ELF-1 (cell line): ENCODE measurements at regions not wholly inside any gene's neighbourhood (a gene's known extent, or its start where the extent isn't known, plus 50 kb on each side); places are given as distances from the start of the nearest gene placed in this dataset.
"Not testable (repeated sequence)": the region's sequence is repeated elsewhere in the genome, so short reads cannot be mapped to it uniquely, and the experiment has no call there.

Source experiments
- DNase-seq: peaks from one replicate; pipeline ENCODE4 v3.0.0-alpha.2; 2016; ENCODE audit warnings: low read depth, low spot score

DNA sequence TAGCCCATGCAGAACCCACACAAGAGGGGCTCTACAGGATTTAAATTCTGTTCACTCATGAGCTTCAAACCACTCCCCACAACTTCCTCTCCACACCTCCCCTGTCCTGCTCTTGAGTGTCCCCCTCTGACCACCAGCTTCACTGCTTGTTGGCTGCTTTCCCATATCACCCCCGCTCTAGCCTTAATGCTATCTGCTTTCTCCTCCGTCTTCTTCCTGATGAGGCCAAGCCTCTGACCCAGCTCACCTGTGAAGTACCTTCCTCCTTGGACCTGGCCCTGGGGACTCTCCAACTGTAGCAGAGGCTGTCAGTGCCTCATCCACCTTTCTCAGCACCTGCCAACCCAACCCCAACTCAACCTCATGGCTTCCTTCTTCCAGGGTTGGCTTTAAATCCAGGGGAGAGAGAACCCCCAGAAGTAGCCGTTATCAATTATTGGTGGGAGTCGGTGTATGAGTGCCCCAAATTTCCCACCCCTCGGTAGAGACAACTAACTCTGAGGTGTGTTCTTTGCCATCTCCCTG, 174.8 kb downstream of the MINAR1 start:
- no peak for DNase-seq

DNA sequence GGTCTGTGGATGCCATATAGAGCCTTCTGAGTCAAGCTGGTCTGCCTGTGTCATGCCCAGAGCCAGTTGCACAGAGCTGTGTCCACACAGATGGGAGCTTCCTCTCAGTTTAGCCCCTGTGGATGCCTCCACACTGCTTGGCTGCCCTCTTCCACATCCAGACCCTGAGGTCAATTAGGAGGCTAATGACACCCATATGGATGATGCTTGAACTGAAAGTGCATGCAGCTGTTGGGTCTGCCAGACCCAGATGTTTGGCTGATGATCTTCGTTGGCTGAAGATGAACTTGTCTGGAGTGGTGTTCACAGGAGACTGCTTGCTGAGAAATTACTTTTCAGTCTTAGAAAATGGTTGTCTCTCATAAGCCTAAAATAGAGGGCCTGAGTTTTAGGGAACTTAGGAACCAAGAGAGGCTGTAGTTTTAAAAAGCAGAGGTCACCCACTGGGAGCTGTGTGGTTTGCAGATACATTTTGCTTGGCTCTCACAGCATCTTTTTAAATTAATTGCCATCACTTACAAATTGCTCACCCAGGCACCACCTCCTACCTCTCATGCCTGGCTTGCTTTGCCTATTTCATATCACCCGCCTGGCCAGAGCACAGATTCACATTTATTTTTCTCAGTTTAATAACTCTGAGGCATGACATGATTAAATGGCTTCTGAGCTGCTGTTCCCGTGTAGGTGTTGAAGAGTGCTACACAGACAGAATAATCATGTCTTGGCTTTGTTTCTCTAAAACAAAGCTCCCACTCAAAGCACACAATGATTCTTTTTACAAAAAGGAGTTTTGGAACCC, 176.1 kb downstream of the MINAR1 start:
- DNase-seq: no peak

DNA sequence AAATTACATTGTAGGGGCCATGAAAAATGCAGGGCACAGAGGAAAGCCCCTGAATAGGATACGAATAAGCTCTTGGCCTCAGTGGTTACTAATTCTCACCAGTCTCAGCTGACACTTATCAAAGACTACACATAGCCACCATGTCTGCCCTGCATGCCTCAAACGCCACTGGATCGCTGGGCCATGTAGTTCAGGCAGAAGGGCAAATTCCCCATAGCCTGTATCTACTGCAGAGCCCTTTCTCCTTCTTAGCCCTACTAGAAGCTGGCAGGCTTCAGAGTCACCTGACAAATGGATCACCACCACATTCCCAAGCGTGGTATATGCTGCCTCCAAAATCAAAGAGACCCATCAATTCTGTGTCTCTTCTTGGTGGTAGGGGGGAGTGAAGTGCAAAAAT, 177.4 kb downstream of the MINAR1 start:
- no peak for DNase-seq

DNA sequence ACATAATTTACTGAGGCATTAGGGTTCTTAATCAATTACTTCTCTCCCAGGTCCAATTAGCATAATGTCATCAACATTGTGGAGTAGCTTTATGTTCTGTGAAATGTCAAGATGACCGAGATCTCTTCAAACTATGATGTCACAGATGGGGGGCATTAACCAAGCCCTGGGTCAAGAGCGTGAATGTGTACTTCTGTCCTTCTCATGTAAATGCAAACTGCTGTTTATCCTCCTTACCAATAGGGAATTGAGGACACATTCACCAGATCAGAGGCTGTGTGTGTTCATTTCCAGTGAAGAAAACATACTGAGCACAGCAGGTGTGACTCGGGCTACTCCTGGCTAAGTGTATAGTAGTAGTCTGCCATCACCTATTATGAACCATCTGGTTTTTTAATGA, 177.9 kb downstream of the MINAR1 start:
- DNase-seq: no peak

DNA sequence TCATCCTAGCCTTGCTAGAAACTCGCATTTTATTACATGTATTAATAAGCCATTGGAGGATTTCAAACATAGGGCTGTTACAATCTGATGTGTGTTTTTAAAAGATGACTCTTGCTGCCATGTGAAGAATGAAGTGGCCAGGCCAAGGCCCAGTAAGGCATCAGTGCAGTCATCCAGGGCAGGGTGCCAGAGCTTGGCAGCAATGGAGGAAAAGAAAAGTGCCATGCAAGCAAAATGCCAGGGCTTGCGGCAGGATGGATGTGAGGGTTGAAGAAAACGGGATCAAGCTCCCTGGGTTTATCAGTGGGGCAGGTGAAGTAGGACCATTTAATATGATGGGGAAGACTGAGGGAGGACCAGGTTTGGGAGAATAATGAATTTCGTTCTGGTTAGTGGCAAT, 183.6 kb downstream of the MINAR1 start:
- DNase-seq: no peak

DNA sequence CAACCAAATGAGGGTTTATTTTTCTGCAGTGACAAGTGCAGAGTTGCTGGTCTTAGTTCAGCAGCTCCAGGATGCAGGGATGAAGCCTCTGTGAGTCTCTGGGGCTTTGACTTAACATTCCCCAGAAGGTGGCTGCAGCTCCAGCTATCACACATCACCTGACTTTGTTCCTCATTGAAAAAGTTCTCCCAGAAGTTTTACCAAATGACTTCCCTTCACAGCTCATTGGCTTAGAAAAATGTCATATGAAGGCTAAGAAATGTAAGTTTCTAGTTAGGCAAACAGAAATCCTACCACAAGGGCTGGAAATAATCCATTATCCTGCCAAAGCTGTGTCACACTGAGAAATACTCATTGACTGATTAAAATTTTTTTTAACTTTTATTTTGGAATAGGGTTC, 184.9 kb downstream of the MINAR1 start:
- no peak for DNase-seq

DNA sequence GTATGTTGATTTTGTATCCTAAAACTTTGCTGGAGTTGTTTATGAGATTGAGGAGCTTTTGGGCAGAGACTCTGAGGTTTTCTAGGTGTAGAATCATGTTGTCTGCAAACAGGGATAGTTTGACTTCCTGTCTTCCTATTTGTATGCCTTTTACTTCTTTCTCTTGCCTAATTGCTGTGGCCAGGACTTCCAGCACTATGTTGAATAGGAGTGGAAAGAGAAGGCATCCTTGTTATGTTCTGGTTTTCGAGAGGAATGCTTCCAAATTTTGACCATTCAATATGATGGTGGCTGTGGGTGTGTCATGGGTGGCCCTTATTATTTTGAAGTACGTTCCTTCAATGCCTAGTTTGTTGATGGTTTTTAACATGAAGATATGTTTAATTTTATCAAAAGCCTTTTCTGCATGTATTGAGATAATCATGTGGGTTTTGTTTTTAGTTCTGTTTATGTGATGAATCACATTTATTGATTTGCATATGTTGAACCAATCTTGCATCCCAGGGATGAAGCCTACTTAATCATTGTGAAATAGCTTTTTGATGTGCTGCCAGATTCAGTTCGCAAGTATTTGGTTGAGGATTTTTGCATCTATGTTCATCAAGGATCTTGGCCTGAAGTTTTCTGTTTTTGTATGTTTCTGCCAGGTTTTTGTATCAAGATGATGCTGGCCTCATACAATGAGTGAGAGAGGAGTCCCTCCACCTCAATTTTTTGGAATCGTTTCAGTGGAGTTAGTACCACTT, 188.1 kb downstream of the MINAR1 start:
- DNase-seq: no peak

DNA sequence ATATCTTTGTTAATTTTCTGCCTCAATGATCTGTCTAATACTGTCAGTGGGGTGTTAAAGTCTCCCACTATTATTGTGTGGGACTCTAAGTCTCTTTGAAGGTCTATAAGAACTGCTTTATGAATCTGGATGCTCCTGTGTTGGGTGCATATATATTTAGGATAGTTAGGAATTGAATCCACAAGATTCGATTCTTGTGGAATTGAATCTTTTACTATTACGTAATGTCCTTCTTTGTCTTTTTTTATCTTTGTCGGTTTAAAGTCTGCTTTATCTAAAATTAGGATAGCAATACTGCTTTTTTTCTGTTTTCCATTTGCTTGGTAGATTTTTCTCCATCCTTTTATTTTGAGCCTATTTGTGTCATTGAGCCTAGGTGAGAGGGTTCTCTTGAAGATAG, 189.7 kb downstream of the MINAR1 start:
- DNase-seq: not testable (repeated sequence)

DNA sequence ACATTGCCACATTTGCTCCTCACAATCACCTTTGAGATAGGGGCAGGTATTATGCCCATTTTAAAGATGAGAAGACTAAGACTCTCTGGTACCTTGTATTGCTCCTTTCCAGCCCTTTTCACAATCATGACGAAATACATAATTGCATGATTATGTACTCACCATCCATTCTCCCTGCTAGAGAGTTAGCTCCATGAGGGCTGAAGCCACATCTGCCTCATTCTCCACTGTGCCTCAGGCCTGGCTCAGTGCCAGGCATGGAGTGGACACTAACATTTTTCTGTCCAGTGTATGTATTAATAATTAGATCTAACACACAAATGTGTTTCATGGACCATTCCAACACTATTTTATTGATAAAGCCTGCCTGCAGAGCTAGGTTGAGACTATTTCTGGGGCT, 191.4 kb downstream of the MINAR1 start:
- DNase-seq: no peak

DNA sequence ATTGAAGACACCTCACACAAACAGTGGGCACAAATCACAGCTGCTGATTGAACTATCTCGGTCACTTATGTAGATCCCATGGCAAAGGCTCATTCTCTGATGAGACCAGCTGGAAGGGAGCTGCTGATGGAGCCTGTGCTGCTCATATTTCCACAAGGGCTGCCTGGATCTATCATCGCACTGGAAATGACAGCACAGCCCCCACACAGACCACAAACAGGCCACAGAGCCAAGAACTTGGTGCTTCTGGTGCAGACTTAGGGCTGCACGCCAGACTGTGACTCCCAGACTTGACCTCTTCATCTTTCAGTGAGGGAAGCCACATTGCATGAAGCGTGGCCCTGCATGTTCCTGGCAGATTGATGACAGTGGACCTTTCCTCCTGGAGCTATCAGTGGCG, 197.6 kb downstream of the MINAR1 start:
- no peak for DNase-seq

DNA sequence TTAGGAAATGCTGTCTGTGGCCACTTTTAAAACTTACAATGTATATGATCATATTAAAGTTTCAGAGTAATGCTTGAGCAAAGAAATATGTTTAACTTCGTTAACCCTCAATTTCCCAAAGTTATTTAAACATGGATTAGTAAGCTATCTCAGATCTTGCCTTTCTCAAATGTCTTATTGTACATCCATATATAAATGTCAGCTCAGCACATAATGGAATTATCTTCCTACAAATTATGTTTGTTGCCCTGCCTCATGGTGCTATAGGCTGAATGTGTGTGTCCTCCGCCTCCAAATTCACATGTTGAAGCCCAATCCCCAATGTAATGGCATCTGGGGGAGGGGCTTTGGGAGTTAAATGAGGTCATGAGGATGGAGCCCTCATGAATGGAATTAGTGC, 200.3 kb downstream of the MINAR1 start:
- DNase-seq: no peak

DNA sequence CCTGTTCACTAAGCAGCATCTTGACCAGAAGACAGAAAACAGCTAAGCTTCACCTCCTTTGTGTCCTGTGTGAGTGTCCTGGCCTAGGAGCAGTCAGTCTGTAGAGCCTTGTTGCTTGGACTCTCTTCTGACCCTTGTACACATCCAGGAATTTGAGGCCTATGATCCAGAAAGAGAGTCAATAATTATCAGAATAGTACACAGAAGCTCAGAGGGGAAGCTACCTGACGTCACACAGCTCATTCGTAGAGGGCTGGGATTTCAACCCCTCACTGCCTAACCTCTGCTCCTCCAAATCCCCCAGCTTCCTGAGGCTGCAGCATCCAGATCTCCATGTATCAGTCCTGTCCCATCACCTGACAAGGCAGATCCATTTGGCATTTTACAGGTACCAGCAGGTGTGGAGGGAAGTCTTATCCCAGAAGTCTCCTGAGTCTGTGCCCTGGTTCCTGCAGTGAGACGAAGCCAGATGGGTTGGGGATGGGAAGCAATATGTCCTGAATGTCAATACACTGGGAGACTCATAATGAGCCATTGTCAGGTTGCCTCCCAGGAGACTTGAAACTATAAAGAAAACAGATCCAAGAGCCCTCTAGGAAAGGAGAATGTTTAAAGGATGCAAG, 203.1 kb downstream of the MINAR1 start:
- DNase-seq: peak; percentile 2

DNA sequence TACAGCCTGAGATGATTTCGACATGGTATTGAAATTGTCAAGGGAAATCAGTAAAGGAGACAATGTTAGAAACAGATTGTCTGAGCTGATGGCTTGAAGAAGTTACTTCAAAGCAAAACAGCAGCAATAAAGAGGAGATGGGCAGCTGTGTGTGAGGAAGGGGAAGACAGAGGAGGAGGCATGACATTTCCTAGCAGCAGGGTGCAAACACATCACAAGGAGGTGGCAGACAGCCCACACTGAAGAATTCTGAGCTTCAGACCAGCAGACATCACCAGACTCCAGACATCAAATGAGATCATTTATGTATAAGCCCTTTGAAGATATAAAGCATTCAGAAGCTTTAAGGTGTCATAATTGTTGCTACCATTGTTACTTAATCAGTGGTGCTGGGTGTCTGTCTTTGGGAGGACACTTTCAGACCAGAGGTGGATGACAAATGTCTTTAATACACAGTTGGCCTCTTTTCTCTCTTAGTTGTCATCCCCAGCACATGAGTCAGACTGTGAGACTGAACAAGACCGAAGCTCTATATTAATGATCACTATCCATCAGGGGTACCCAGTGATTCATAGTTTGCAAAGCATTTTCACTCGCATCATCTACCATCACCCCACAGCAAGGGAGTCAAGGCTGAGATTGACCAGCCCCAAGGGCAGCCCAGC, 203.9 kb downstream of the MINAR1 start:
- peak; percentile 42 for DNase-seq

DNA sequence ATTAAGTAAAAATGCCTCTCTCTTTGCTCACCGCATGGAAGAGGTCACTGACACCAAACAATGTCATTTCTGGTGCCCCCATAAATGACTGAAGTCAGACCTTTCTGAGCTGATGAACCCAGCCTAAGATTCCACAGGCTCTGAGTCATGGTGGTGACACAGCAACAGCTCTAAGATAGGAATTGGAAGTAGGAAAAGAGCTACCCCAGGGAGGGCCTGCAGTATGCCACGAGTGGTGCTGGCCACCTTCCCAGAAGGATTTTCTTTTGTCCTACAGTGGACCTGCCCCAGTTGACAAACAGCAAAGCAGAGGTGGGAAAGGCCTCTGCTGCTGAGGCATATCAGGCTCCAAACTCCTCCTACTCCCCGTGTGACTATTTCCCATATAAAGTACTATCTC, 208.1 kb downstream of the MINAR1 start:
- no peak for DNase-seq

DNA sequence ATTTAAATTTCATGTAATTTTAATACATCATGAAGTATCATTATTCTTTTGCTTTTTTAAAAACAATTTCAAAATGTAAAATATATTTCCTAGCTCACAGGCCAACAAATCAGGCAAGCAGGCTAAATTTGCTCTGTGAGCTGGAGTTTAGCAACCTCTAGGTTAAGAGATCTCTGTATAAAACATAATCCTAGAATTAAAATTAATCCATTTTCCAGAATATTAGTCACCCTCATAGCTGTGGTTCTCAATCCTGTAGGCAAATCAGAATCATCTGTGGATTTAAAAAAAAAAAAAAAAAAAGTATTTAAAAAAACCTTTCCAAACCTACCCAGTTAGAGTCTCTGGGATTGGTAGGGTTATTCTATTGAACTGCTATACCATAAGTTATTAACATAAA, 209.7 kb downstream of the MINAR1 start:
- no peak for DNase-seq

DNA sequence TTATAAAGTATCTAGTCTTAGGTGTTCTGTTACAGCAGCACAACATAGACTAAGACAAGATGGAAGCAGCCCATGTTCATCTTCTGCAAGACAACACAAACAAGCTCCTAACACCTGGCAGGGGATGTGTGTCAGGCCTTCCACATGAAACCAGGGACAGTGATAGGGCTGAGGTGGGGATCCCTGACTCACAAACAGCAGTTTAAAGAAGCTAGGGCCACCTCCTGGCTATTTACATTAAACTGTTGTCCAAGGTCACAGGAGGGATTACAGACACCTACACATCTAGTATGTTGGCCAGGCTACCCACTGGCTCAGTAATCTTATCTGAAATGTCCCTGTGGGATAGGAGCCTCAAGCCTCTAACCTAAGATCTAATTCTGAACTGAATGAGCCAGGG, 211.3 kb downstream of the MINAR1 start:
- no peak for DNase-seq

DNA sequence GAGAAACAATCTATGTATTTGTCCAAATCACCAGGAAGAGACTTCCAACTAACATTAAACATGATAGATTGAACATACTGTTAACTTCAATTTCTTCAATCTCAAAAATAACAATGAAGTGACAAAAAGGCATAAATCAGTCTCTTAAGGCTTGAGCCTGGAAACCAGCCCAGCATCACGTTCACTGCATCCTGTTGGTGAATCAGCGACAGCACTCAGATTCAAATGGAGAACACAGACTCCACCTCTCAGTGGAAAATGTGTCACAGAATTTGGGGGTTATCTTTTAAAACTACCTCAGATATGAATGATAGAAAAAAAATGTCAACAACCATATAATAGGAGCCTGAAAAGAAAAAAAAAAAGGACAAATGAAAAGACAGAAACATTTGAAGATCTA, 212.0 kb downstream of the MINAR1 start:
- DNase-seq: no peak

DNA sequence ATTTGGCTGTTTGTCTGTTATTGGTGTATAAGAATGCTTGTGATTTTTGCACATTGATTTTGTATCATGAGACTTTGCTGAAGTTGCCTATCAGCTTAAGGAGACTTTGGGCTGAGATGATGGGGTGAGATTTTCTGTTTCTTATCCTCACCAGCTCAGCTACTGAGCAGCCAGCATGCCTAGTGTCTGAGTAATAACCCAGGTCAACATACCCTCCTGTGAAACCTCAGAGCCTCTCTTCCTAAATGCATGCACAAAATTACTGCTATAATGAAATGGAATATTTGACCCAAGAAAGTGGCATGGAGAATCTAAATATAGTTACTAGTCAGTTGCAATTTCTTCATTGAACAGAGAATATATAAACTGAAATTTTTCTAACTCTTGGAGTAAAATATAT, 220.8 kb downstream of the MINAR1 start:
- not testable (repeated sequence) for DNase-seq

DNA sequence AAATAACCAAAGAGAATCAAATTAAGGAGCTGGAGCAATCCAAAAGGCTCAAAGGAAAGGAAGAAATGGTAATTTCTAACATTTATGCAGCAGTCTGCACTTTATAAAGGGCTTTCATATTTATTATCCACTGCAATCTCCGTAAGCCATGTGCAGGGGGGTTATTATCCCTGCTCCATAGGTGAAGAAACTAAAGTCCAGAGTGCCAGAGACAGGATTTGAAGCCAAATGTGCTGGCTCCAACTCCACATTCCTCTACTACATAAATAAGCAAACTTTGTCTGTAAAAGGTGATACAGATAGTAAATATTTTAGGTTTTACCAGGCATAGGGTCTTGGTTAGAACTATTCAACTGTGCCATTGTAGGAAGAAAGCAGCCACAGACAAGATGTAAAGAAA, 221.4 kb downstream of the MINAR1 start:
- DNase-seq: no peak

DNA sequence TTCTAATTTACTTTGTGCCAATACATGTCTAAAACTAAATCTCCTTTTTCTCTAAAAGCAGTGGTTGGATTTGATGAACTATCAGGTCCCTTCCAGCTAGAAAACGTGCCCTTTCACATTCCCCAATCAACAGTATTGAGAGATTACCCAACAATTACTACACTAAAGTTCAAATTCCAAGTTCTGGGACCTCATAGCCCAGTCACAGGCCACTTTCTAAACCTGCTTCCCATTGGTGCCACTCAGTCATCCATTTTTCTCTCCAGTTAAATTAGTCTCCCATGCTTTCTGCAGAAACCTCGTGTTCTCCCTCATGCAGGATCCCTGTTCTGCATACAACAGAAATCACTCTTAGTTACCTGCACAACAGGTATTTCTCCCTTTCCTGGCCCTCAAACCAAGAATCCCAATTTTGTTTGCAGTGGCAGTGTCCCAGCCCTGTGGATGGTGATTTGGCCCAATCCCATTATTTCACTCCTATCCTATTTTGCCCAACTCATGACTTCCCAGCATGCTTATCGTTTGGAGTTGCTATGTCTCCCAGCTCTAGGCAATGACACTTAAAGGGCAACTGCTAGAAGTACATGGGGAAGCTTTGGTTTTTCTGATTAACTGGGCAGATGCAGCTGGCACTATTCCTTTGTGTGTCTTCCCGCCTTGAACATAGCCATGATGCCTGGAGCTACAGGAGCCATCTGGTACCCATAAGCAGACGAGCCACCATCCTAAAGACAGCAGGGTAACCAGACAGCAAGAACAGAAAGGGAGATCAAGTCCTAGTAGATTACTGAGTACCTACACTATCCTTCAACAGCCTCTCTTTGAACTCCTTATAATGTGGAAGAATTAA, 224.2 kb downstream of the MINAR1 start:
- DNase-seq: no peak

DNA sequence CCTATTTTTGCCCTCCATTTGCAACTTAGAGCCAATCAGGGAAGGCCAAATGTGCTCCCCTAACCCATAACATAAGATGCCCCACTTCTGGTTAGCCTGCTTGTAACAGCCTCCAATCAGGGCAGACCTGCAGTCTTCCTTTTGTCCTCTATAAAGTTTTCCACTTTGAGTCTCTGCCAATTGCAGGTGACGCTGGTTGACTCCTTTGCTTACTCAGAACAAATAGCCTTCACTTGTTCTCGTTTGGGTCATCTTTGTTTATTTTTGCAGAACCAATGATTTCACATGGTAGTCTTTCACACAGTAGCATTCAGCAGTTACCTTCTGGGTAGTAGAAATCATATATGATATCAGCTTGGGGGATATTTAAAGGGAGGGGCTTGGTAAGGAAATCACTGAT, 225.6 kb downstream of the MINAR1 start:
- DNase-seq: no peak
